ENCODE measurements at regions not wholly inside any gene's neighbourhood (a gene's known extent, or its start where the extent isn't known, plus 50 kb on each side); places are given as distances from the start of the nearest gene placed in this dataset.

DNA sequence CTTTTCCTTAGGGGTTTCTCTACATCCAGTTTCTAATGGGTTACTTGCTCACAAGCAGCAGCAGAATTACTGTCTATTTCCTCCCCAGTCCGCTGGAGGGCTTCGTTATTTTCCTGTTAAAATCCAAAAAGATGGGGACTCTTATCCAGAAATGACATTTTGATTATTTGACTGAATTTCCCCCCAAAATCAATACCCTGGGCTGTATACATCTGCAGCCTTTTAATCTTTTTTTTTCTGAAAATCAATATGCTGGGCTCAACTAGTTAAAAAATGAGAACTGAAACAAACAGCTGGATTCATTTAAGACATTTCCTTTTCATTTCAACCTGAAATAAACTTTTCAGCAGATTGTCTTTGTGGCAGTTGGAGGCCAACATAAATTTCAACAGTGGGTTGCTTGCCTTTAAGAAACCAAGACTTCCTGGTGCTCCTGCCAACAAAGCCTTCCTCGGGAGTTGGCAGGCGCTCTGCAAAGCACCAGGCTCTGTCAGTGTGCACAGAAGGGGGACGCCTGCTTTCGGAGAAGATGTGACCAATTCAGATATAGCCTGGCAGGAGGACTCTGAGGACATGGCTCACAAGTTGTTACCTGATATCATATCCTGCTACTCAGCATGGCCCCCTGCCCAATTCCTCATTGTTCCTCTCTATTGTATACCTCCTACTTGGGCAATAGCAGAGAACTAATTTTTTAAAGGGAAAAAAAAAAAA, 204.7 kb upstream of the ARG1 start:
- peak; percentile 4 for DNase-seq (ENCODE audit: low read depth)

DNA sequence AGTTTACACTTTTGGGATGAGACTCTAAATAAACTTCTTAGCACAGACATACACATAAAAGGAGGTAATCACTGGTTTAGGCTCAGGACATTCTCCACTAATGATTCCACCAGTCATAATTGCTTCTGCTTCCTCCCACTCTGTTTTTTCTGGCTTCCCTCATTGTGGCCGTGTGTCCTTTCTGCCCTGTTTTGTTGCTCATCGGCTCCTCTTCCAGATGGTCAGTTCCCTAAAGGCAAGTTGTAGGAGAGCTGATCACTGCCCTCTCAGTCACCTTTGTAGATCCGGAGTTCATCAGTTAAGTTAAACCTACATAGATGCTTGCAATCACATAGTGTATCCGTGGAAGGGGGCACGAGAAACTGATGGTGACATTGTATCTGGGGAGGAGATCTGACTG, 200.5 kb upstream of the ARG1 start:
- DNase-seq (ENCODE audit: low read depth): no peak
- TF ChIP-seq, protein P1, sequence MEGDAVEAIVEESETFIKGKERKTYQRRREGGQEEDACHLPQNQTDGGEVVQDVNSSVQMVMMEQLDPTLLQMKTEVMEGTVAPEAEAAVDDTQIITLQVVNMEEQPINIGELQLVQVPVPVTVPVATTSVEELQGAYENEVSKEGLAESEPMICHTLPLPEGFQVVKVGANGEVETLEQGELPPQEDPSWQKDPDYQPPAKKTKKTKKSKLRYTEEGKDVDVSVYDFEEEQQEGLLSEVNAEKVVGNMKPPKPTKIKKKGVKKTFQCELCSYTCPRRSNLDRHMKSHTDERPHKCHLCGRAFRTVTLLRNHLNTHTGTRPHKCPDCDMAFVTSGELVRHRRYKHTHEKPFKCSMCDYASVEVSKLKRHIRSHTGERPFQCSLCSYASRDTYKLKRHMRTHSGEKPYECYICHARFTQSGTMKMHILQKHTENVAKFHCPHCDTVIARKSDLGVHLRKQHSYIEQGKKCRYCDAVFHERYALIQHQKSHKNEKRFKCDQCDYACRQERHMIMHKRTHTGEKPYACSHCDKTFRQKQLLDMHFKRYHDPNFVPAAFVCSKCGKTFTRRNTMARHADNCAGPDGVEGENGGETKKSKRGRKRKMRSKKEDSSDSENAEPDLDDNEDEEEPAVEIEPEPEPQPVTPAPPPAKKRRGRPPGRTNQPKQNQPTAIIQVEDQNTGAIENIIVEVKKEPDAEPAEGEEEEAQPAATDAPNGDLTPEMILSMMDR (IDR thresholded peaks at IDR 0.05; ENCODE audit: insufficient read depth, low read depth, low read length, missing control alignments): no peak
- H3K4me3 ChIP-seq (ENCODE audit: low read length): no peak overlapping the region

More for the DNA sequence above, 204.7 kb upstream of the ARG1 start:
- TF ChIP-seq, protein P1 (IDR thresholded peaks at IDR 0.05; ENCODE audit: insufficient read depth, low read depth, low read length, missing control alignments): no peak
- H3K4me3 ChIP-seq (ENCODE audit: low read length): no peak overlapping the region

DNA sequence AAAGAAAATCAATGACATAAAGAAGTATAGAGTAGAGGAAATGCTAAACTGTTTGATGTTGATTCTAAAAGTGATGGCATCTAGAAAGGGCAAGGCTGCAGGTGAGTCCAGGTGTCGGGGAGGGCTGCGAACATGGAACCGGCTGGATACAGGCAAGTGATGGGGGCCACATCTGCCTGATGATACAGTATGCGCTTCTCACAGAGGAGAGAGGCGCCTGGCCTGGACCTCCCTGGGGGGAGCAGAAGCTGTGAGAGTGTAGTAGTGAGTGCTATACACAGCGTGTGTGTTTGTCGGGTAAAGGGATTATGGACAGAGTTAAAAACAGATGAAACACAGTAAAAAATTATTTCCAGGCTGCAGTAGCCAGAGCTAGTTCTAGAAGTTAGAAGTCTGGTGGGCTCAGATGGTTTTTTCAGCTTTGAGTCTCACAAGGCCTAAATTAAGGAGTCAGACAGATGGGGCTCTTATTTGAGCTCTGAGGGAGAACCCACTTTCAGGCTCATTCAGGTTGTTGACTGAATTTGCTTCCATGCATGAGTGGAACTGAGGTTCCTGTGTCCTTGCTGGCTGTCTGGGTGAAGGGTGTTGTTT, 195.8 kb upstream of the ARG1 start:
- no peak for DNase-seq (ENCODE audit: low read depth)
- H3K4me3 ChIP-seq (ENCODE audit: low read length): no peak overlapping the region
- TF ChIP-seq, protein P1 (IDR thresholded peaks at IDR 0.05; ENCODE audit: insufficient read depth, low read depth, low read length, missing control alignments): no peak

DNA sequence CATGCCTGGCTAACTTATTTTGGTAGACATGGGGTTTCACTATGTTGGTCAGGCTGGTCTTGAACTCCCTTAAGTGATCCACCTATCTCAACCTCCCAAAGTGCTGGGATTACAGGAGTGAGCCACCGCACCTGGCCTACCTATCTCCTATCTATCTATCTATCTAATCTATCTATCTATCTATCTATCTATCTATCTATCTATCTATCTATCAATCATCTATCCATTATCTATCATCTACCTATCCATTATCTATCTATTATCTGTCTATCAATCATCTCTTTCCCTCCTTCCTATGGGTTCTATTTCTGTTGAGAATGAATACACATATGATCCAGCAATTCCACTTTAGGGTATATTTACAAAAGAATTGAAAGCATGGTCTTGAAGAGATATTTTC, 194.2 kb upstream of the ARG1 start:
- no peak for DNase-seq (ENCODE audit: low read depth)
- no peak overlapping the region for H3K4me3 ChIP-seq (ENCODE audit: low read length)
- TF ChIP-seq, protein P1 (IDR thresholded peaks at IDR 0.05; ENCODE audit: insufficient read depth, low read depth, low read length, missing control alignments): no peak

DNA sequence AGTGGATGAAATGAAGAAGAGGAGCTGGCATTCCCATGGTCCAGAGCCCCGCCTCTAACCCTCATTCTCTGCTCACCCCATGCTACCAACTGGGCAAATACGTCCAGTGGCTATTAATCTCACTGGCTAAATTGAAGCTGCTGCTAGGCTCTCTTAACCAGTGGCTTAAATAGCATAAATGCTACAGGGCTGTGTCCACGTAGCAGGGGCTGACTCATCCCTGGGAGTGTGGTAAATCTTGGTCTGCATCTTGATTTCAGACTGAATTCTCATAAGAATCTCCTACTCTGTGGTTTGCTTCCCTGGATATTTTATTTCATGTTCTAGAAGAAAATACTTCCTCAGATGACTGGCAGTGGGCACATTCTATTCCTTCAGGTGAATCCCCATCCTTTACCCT, 193.1 kb upstream of the ARG1 start:
- DNase-seq (ENCODE audit: low read depth): peak; percentile 45
- TF ChIP-seq, protein P1 (IDR thresholded peaks at IDR 0.05; ENCODE audit: insufficient read depth, low read depth, low read length, missing control alignments): no peak
- H3K4me3 ChIP-seq (ENCODE audit: low read length): no peak overlapping the region

DNA sequence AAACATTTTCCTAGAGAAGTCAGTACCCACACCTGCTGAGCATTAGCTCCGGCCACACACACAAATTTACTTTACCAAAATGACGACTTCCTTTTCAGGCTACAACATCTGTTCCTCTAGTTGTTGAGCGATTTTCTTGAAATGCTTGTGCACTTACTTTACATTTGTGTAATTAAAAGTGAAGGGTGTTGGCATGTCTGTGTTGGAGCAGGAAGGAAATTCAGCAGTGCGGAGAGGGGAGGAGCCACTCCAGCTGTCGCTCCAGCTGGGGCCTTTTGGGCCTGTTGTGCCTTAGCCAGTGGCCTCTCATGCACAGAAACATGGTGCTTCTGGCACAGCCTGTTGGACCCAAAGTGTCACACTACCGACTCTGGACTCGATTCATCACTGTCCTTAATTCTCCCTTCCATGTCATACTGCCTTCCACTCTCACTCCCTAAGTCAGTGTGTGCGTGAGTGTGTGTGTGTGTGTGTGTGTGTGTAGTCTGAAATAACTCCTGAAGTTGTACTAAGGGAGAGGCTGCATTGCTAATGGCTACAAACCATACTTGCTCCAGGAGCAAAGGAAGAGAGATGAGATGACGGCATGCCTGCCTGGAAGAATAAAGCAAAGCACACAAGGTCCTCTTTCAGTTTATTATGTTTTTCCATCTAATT, 191.8 kb upstream of the ARG1 start:
- TF ChIP-seq, protein P1 (IDR thresholded peaks at IDR 0.05; ENCODE audit: insufficient read depth, low read depth, low read length, missing control alignments): no peak
- no peak for DNase-seq (ENCODE audit: low read depth)
- H3K4me3 ChIP-seq (ENCODE audit: low read length): no peak overlapping the region

All from epithelial cell of esophagus (primary cell).